Hepatocyte (in vitro differentiated cells): ENCODE measurements at regions not wholly inside any gene's neighbourhood (a gene's known extent, or its start where the extent isn't known, plus 50 kb on each side); places are given as distances from the start of the nearest gene placed in this dataset.

ENCODE experiments used
- EZH2 ChIP-seq: fragments of 200-600 bp; sonication (generic); IDR thresholded peaks from 2 replicates; pipeline ENCODE4 v1.6.1; 2016; ENCODE audit warnings: antibody characterized with exemption, mild to moderate bottlenecking, borderline replicate concordance
- EZH2phosphoT487 ChIP-seq: fragments of 200-600 bp; sonication (generic); IDR thresholded peaks from one replicate; pipeline ENCODE4 v1.6.1; 2018; ENCODE audit warnings: antibody characterized with exemption, mild to moderate bottlenecking, low read depth, moderate library complexity; ENCODE audit not compliant: unreplicated experiment, severe bottlenecking
- TF ChIP-seq, protein P1 (sequence below): fragments of 200-600 bp; sonication (generic); IDR thresholded peaks from 2 replicates; pipeline ENCODE4 v1.5.1; 2016; ENCODE audit warnings: antibody characterized with exemption, mild to moderate bottlenecking; ENCODE audit not compliant: poor library complexity

- TF ChIP-seq, protein P1, sequence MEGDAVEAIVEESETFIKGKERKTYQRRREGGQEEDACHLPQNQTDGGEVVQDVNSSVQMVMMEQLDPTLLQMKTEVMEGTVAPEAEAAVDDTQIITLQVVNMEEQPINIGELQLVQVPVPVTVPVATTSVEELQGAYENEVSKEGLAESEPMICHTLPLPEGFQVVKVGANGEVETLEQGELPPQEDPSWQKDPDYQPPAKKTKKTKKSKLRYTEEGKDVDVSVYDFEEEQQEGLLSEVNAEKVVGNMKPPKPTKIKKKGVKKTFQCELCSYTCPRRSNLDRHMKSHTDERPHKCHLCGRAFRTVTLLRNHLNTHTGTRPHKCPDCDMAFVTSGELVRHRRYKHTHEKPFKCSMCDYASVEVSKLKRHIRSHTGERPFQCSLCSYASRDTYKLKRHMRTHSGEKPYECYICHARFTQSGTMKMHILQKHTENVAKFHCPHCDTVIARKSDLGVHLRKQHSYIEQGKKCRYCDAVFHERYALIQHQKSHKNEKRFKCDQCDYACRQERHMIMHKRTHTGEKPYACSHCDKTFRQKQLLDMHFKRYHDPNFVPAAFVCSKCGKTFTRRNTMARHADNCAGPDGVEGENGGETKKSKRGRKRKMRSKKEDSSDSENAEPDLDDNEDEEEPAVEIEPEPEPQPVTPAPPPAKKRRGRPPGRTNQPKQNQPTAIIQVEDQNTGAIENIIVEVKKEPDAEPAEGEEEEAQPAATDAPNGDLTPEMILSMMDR: no peak
- no peak for TF ChIP-seq EZH2
- no peak for TF ChIP-seq EZH2phosphoT487
These were observed 72.3 kb upstream of the TP53I11 start for GRCh38 chr11:45023065-45023365.
